ENCODE measurements at regions not wholly inside any gene's neighbourhood (a gene's known extent, or its start where the extent isn't known, plus 50 kb on each side); places are given as distances from the start of the nearest gene placed in this dataset.

GRCh38 chr9:38318759-38319495 lies 73.6 kb upstream of the ALDH1B1 start:
- in situ Hi-C loops (cut with HindIII; ENCODE audit: low pct_ligation_motif_present, low pct_unique_long_range_greater_than_20kb, low sequenced_read_pairs), result no loop called here
- peak; percentile 35 for DNase-seq

GRCh38 chr9:38316166-38316780 lies 76.2 kb upstream of the ALDH1B1 start:
- in situ Hi-C loops (cut with HindIII; ENCODE audit: low pct_ligation_motif_present, low pct_unique_long_range_greater_than_20kb, low sequenced_read_pairs), result no loop called here
- DNase-seq, result no peak

DNA sequence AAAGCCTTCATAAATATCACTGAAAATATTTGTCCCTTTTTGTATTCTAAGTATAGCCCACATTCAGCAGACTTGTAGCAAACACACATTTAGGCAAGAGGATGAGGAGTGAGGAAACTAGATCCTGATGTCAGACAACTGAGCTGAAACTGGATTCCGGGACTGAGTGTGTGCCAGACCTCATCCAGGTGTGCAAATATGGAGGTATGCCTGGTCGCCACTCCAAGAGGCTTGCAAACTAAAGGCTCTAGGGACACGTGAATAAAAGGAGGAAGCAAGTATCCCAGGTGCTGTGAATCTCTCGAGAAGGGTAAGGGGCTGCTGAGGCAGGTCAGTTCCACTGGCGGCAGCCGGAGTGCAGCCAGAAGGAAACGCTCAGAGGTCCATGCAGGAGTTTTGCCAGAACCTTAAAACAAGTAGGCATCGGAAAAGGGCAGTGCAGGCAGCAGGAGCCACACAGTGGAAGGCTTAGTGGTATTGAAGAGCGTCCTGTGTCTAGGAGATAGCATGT lies 77.4 kb upstream of the ALDH1B1 start:
- in situ Hi-C loops (cut with HindIII; ENCODE audit: low pct_ligation_motif_present, low pct_unique_long_range_greater_than_20kb, low sequenced_read_pairs), result no loop called here
- DNase-seq, result no peak

DNA sequence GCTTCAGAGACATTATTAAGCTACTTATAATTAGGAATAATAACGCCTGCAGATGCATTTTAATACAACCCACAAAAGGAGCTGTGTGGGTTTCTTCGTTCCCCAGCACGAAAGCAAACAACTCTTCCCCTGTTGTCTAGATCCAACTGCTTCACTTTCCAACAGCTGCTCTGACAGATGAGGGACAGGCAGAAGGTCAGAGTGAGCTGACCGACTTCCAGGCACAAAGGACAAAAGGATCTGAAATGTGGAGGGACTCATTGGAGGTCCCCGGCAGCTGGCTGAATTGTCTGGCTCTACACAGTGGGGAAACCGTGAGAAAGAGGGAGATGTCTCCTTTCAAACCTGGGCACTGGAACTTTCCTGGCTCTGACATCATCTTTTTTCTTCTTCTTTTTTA lies 79.1 kb upstream of the ALDH1B1 start:
- DNase-seq, result no peak
- in situ Hi-C loops (cut with HindIII; ENCODE audit: low pct_ligation_motif_present, low pct_unique_long_range_greater_than_20kb, low sequenced_read_pairs), result no loop called here

- in situ Hi-C loops (cut with HindIII; ENCODE audit: low pct_ligation_motif_present, low pct_unique_long_range_greater_than_20kb, low sequenced_read_pairs), result no loop called here
- no peak for DNase-seq
These were observed 80.1 kb upstream of the ALDH1B1 start for GRCh38 chr9:38312406-38312805.

DNA sequence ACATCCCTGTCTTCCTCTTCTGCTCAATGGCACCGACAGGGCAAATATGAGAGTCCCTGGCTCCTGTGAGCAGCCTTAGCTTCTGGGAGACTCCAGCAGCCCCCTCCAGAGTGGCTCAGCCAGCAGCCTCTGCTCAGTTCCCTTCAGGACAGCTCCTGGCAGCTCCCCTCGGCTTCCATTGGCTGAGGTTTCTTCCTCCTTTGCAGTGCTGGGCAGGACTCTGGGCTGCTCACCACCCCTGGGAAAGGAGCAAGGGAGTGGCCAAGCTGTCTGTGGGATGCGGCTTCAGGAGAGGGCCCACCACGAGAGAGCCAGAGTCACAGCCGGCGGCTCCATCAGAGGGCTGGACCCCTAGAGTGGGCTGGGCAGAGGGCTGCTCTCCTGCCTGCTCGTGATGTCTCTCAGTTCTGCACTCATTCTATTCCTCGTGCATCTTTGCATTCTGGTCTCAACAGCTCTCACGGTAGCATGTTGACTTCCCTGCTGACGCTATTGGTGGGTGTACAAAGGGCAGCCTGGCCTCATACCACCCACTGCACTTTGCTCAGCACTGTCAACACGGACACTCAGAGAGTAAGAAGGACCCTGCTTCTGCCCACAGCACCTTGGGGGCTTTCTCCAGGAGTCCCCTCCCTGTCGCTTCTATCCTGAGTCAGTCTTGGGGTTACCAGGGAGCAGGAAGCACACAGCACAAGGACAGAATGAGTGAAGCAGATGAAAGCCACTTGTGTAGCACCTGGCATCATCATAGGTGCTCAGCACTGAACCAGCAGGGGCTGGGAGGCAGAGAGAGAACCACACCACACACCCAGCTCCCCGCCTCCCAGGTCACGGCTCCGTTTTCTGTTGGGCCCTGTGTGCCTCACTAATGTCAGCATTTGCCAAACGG lies 80.9 kb upstream of the ALDH1B1 start:
- no peak for DNase-seq

GRCh38 chr9:38309324-38310195 lies 82.9 kb upstream of the ALDH1B1 start:
- no peak for DNase-seq
- in situ Hi-C loops (cut with HindIII; ENCODE audit: low pct_ligation_motif_present, low pct_unique_long_range_greater_than_20kb, low sequenced_read_pairs), result no loop called here

More for the DNA sequence above, 80.9 kb upstream of the ALDH1B1 start:
- in situ Hi-C loops (cut with HindIII; ENCODE audit: low pct_ligation_motif_present, low pct_unique_long_range_greater_than_20kb, low sequenced_read_pairs), result no loop called here

DNA sequence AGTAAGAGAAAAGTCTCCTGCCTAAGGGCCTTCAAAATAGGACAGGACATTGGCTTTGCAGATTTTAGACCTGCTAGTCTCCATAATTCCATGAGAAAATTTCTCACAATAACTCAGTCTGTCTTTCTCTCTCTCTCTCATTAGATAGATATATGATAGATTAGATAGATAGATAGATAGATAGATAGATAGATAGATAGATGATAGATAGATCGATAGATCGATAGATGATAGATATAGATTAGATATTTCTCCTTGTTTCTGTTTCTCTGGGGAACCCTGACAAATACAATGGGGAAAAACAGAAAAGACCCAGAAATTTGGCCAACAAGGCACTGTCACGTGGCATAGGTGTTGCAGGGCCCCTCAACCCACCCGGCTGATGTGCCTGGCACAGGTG lies 84.4 kb upstream of the ALDH1B1 start:
- no peak for DNase-seq
- in situ Hi-C loops (cut with HindIII; ENCODE audit: low pct_ligation_motif_present, low pct_unique_long_range_greater_than_20kb, low sequenced_read_pairs), result no loop called here

DNA sequence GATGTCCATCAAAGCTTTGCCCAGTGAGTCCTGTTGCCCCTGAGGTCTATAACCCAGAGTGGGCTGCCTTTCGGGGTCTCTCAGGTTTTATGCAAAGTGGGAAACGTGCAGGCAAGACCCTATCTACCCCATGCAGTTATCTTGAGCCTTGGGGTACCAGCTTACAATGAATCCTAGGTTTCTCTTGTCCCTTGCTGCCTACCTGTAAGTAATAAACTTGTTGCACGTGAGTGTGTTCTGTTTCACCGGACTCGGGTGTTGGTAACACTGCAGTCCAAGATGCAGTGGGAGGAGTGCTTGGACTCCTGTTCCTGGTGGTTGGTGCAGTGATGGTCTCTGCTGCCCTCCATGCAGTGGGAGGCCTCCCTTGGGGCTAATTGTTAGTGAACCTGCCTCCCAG lies 85.6 kb upstream of the ALDH1B1 start:
- in situ Hi-C loops (cut with HindIII; ENCODE audit: low pct_ligation_motif_present, low pct_unique_long_range_greater_than_20kb, low sequenced_read_pairs), result no loop called here
- no peak for DNase-seq

DNA sequence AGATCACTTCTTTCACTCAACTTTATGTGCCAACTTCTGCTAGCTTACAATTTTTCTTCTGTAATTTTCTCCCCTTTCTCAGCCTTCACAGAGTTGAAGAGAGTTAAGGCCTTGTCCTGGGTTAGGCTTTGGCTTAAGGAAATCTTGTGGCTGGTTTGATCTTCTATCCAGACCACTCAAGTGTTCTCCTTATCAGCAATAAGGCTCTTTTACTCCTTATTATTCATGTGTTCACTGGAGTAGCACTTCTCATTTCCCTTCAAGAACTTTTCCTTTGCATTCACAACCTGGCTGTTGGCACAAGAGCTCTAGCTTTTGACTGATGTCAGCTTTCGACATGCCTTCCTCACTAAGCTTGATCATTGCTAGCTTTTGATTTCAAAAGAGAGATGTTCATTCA lies 86.9 kb upstream of the ALDH1B1 start:
- in situ Hi-C loops (cut with HindIII; ENCODE audit: low pct_ligation_motif_present, low pct_unique_long_range_greater_than_20kb, low sequenced_read_pairs), result no loop called here
- no peak for DNase-seq

DNA sequence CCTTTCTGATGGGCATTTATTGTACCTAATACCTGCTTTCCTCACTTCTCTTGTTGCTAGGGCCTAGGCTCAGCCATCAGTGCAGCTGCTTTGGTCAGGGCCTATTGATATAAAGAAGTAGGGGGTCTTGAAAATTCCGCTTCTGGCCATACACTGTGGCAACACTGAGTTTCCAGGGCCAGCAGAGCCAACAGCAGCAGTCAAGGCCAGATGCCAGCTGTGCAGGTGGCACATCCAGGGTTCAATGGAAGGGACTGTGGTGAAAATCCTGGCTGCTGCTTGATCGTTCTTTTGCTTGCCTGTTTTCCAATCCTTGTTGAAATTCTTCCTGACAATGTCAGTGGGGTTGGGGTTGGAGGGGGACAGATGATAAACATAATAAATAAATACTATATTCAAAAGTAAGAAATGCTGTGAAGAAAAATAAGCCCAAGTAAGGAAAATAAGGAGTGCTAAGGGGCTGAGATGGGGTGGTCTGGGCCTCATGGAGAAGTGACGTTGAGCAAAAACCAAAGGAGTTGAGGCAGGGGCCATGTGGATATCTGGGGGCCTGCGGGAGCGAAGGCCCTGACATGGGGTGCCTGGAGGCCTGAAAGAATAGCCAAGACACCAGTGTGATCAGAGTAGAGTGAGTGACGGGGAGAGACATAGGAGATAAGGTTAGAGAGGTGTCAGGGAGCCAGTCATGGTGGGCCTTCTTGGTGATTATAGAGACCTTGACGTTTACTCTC lies 91.0 kb upstream of the ALDH1B1 start:
- DNase-seq, result no peak
- in situ Hi-C loops (cut with HindIII; ENCODE audit: low pct_ligation_motif_present, low pct_unique_long_range_greater_than_20kb, low sequenced_read_pairs), result no loop called here

- no peak for DNase-seq
- in situ Hi-C loops (cut with HindIII; ENCODE audit: low pct_ligation_motif_present, low pct_unique_long_range_greater_than_20kb, low sequenced_read_pairs), result no loop called here
These were observed 92.6 kb upstream of the ALDH1B1 start for GRCh38 chr9:38299856-38300255.

GRCh38 chr9:38298904-38299303 lies 93.6 kb upstream of the ALDH1B1 start:
- in situ Hi-C loops (cut with HindIII; ENCODE audit: low pct_ligation_motif_present, low pct_unique_long_range_greater_than_20kb, low sequenced_read_pairs), result no loop called here
- no peak for DNase-seq

DNA sequence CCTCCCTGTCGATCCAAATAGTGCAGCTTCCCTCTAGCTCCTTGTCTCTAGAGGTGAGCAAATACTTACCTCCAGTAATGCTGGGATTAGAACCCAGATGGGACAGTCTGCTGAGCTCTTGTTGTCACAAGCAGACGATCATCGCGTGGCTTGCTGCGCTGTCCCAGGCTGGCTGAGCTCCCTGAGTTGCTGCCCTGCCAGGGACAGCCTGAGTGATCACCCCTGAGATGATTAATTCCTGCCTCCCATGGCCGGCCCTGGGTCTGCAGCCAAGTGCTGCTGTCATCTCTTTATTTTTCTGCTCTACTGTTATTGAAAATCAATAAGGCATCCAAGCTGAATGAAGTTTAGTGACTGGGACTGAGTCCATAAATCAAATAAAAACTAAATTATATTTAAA lies 94.0 kb upstream of the ALDH1B1 start:
- in situ Hi-C loops (cut with HindIII; ENCODE audit: low pct_ligation_motif_present, low pct_unique_long_range_greater_than_20kb, low sequenced_read_pairs), result no loop called here
- no peak for DNase-seq

DNA sequence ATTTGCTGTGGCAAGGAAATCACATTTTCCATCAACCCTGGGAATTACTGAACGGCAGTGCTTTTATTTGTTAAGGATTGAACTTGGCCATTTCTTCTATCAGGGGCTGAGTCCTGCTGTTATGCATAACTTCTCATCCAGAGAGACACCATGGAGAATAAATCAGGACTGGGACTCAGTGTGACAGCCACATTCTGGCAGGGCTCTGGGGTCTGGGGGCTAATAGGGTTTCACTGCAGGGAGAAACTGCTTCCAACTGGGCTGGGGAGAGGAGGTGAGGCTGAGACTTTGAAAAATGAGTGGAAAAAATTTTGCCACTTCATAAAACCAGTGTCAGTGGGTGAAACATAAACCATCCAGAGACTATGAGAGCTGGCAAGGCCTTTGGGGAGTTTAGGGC lies 95.7 kb upstream of the ALDH1B1 start:
- no peak for DNase-seq
- in situ Hi-C loops (cut with HindIII; ENCODE audit: low pct_ligation_motif_present, low pct_unique_long_range_greater_than_20kb, low sequenced_read_pairs), result no loop called here

DNA sequence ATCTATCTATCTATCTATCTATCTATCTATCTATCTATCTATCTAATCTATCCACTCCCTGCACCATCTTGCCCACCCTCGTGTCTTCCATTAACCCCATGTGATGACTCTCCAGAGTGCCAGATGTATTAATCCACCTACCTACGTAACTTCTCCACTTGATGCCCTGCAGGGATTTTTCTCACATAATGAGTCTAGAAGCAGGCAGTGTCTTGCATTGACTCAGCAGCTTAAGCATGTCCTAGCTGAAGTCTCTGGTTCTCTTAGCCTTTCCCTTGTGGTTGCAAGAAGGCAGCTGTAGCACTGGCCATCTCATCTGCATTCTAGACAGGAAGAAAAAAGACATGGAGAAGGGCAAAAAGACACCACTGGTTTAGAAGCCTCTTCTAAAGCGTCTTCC lies 96.7 kb upstream of the ALDH1B1 start:
- DNase-seq, result no peak
- in situ Hi-C loops (cut with HindIII; ENCODE audit: low pct_ligation_motif_present, low pct_unique_long_range_greater_than_20kb, low sequenced_read_pairs), result no loop called here

- in situ Hi-C loops (cut with HindIII; ENCODE audit: low pct_ligation_motif_present, low pct_unique_long_range_greater_than_20kb, low sequenced_read_pairs), result no loop called here
- no peak for DNase-seq
These were observed 98.1 kb upstream of the ALDH1B1 start for GRCh38 chr9:38294220-38294960.
